A673 (cell line): ENCODE measurements at regions not wholly inside any gene's neighbourhood (a gene's known extent, or its start where the extent isn't known, plus 50 kb on each side); places are given as distances from the start of the nearest gene placed in this dataset.

Source experiments
- CTCF ChIP-seq: fragments of 300-800, 200-600 bp; sonication (generic); conservative IDR thresholded peaks from 2 replicates; pipeline ENCODE4 v1.5.1; 2017; ENCODE audit warnings: low read depth, mild to moderate bottlenecking, antibody characterized with exemption, low read length, moderate library complexity, mixed read lengths
- EZH2 ChIP-seq: fragments of 200-600 bp; sonication (generic); IDR thresholded peaks from 2 replicates; pipeline ENCODE4 v1.6.1; 2017; ENCODE audit warnings: borderline replicate concordance, low read depth, mild to moderate bottlenecking, mixed read lengths, antibody characterized with exemption, low read length; ENCODE audit not compliant: poor library complexity, severe bottlenecking

GRCh38 chr4:75254745-75255144, 259.5 kb downstream of the RCHY1 start:
- TF ChIP-seq CTCF (no peak), EZH2 (no peak)
